DND-41 (cell line): ENCODE measurements at regions not wholly inside any gene's neighbourhood (a gene's known extent, or its start where the extent isn't known, plus 50 kb on each side); places are given as distances from the start of the nearest gene placed in this dataset.

Source experiments
- ATAC-seq: fragments of 200-7000 bp; cut with Tn5 transposase; 3 replicates; pipeline ENCODE4 v1.9.1; 2021; ENCODE audit warnings: low read depth; ENCODE audit not compliant: insufficient read depth
- DNase-seq: peaks from one replicate; pipeline ENCODE4 v3.0.0-alpha.2; 2020
- H2AFZ ChIP-seq: 2 replicates; pipeline ENCODE4 v1.6.0; 2012; ENCODE audit warnings: low read depth, low read length
- H3K27ac ChIP-seq: 2 replicates; pipeline ENCODE4 v1.5.1; 2012; ENCODE audit warnings: low read length, inconsistent platforms
- H3K27me3 ChIP-seq: fragments of 200-600 bp; sonication (generic); 2 replicates; pipeline ENCODE4 v1.6.0; 2012; ENCODE audit warnings: low read length, mild to moderate bottlenecking, inconsistent platforms; ENCODE audit not compliant: insufficient read depth, poor library complexity
- H3K36me3 ChIP-seq: 2 replicates; pipeline ENCODE4 v1.5.1; 2012; ENCODE audit warnings: low read length, inconsistent platforms; ENCODE audit not compliant: insufficient read depth
- H3K4me1 ChIP-seq: 2 replicates; pipeline ENCODE4 v1.5.1; 2012; ENCODE audit warnings: mild to moderate bottlenecking, low read length; ENCODE audit not compliant: insufficient read depth
- H3K4me2 ChIP-seq: 2 replicates; pipeline ENCODE4 v1.6.0; 2012; ENCODE audit warnings: mild to moderate bottlenecking, moderate library complexity, low read length, inconsistent platforms; ENCODE audit not compliant: insufficient read depth
- H3K4me3 ChIP-seq, 2 experiments: fragments of 200-600 bp in 1 of 2; shearing (Covaris generic) in 1 of 2; 2 replicates each; pipeline ENCODE4 v1.5.1; 2012 to 2016; ENCODE audit warnings: inconsistent platforms in 2 of 2, low read length in 2 of 2, mild to moderate bottlenecking in 2 of 2, low read depth in 1 of 2, moderate library complexity in 1 of 2
- H3K79me2 ChIP-seq: 2 replicates; pipeline ENCODE4 v1.6.0; 2012; ENCODE audit warnings: low read length, inconsistent platforms; ENCODE audit not compliant: insufficient read depth
- H3K9ac ChIP-seq: 2 replicates; pipeline ENCODE4 v1.6.0; 2012; ENCODE audit warnings: low read depth, mild to moderate bottlenecking, inconsistent platforms, low read length, moderate library complexity
- H3K9me3 ChIP-seq: 2 replicates; pipeline ENCODE4 v1.5.1; 2012; ENCODE audit warnings: low read length, moderate library complexity, mild to moderate bottlenecking, inconsistent platforms; ENCODE audit not compliant: insufficient read depth, severe bottlenecking
- H4K20me1 ChIP-seq: 2 replicates; pipeline ENCODE4 v1.6.0; 2012; ENCODE audit warnings: low read length; ENCODE audit not compliant: insufficient read depth
- EZH2 ChIP-seq: IDR thresholded peaks from 3 replicates; pipeline ENCODE4 v1.6.1; 2012; ENCODE audit warnings: borderline replicate concordance, low read depth, mild to moderate bottlenecking, moderate library complexity, low read length, inconsistent platforms; ENCODE audit not compliant: severe bottlenecking
- TF ChIP-seq, protein P1 (sequence below): IDR thresholded peaks from 2 replicates; pipeline ENCODE4 v1.5.1; 2012; ENCODE audit warnings: borderline replicate concordance, low read length, moderate library complexity, mild to moderate bottlenecking; ENCODE audit not compliant: poor library complexity, severe bottlenecking; ENCODE audit errors: extremely low read depth

DNA sequence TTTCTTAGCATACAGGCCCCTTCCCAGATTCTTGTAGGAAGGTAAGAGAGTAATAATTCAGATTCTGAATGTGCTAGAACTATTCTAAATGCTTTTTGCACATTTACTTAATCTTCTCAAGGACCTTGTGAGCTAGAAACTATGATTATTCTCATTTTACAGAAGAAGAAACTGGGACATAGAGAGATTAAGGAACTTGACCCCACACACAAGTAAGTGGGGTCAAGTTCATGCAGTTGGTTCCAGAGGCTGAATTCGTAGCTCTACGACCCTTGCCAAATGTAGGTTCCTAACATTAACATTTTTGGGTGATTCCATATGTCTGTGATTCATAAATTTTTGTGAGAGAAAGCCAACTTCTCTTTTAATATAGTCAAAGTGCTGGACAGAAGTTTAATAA lies 238.1 kb downstream of the LACC1 start:
- H2AFZ ChIP-seq, result peak overlapping the region; percentile 49
- no peaks in the 10 kb centered on the region for H3K9me3 ChIP-seq
- ATAC-seq, result no peak
- H3K9ac ChIP-seq, result peak overlapping the region; percentile 46
- no peaks in the 10 kb centered on the region for H3K36me3 ChIP-seq
- H3K4me3 ChIP-seq, result no peak overlapping the region; a peak in 1 of 4 replicates
- TF ChIP-seq, protein P1, sequence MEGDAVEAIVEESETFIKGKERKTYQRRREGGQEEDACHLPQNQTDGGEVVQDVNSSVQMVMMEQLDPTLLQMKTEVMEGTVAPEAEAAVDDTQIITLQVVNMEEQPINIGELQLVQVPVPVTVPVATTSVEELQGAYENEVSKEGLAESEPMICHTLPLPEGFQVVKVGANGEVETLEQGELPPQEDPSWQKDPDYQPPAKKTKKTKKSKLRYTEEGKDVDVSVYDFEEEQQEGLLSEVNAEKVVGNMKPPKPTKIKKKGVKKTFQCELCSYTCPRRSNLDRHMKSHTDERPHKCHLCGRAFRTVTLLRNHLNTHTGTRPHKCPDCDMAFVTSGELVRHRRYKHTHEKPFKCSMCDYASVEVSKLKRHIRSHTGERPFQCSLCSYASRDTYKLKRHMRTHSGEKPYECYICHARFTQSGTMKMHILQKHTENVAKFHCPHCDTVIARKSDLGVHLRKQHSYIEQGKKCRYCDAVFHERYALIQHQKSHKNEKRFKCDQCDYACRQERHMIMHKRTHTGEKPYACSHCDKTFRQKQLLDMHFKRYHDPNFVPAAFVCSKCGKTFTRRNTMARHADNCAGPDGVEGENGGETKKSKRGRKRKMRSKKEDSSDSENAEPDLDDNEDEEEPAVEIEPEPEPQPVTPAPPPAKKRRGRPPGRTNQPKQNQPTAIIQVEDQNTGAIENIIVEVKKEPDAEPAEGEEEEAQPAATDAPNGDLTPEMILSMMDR, result no peak
- no peak for TF ChIP-seq EZH2
- H3K27ac ChIP-seq, result peak overlapping the region; percentile 88
- no peaks in the 10 kb centered on the region for H4K20me1 ChIP-seq
- peak overlapping the region; percentile 57; the same call in 1 of the 2 replicates for H3K4me2 ChIP-seq
- H3K4me1 ChIP-seq, result peaks cover 28% of the 10 kb centered on the region
- no peak for DNase-seq
- no peaks in the 10 kb centered on the region for H3K79me2 ChIP-seq
- H3K27me3 ChIP-seq, result no peaks in the 10 kb centered on the region

GRCh38 chr13:44118881-44119280 lies 239.2 kb downstream of the LACC1 start:
- H2AFZ ChIP-seq, result no peak overlapping the region
- H3K79me2 ChIP-seq, result no peaks in the 10 kb centered on the region
- H3K4me2 ChIP-seq, result no peak overlapping the region
- ATAC-seq, result no peak
- H3K9ac ChIP-seq, result no peak overlapping the region
- no peaks in the 10 kb centered on the region for H3K36me3 ChIP-seq
- H3K9me3 ChIP-seq, result peaks cover 5% of the 10 kb centered on the region
- H4K20me1 ChIP-seq, result no peaks in the 10 kb centered on the region
- no peak overlapping the region for H3K27ac ChIP-seq
- DNase-seq, result no peak
- no peak for TF ChIP-seq EZH2
- TF ChIP-seq, protein P1, result no peak
- no peak overlapping the region for H3K4me3 ChIP-seq
- peaks cover 28% of the 10 kb centered on the region for H3K4me1 ChIP-seq
- H3K27me3 ChIP-seq, result no peaks in the 10 kb centered on the region

- DNase-seq, result no peak
- Histone ChIP-seq H3K4me3 (no peak overlapping the region), H3K27me3 (no peaks in the 10 kb centered on the region), H3K79me2 (no peaks in the 10 kb centered on the region), H3K4me1 (peaks cover 28% of the 10 kb centered on the region), H3K9me3 (peaks cover 5% of the 10 kb centered on the region), H3K9ac (no peak overlapping the region), H3K36me3 (no peaks in the 10 kb centered on the region), H2AFZ (no peak overlapping the region), H4K20me1 (no peaks in the 10 kb centered on the region), H3K4me2 (no peak overlapping the region), H3K27ac (no peak overlapping the region)
- no peak for ATAC-seq
- no peak for TF ChIP-seq EZH2
Observed at GRCh38 chr13:44120043-44120442, 240.3 kb downstream of the LACC1 start.

DNA sequence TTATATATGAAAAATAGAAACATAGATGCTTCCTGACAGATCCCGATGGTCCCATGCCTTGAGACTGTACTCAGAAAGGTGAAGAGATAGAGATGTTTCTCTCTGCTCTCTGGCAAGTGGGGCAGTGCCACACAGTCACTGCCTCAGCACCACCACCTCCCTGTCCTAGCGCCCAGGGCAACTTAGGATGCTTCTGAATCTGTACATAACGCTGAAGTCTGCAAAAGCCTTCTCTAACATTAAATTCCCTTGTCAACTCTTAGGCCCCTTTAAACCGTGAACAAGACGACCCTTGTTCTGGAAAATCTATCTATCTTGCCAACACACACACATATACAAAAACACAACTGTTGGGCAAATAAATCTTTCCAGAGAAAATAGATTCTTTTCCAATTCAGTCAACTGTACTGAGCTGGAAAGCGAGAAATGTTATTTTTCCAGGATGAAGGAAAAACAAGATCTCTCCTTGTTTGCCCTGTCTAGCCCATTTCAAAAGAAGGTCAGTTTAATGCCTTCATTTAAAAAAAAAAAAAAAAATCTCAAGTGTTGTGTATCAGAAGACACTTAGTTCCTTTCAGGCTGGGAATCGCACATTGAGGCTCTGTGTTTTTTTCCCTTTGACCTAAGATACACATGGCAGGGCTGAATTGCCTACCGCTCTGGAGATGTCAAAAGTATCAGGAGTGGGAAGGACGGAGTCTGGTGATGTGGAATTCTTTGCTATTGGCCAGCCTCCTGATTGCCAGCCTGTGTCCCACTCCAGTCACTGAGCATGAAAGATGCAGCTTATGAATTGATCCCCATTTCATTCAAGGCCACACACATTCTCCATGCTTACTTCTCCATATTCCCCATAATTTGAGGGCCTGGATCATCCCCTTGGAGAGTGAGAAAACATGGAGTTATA lies 241.4 kb downstream of the LACC1 start:
- Histone ChIP-seq H3K36me3 (no peaks in the 10 kb centered on the region), H3K27ac (no peak overlapping the region), H3K79me2 (no peaks in the 10 kb centered on the region), H3K4me1 (peaks cover 22% of the 10 kb centered on the region), H3K9ac (no peak overlapping the region), H3K27me3 (no peaks in the 10 kb centered on the region), H2AFZ (no peak overlapping the region), H3K9me3 (peaks cover 5% of the 10 kb centered on the region), H3K4me3 (no peak overlapping the region), H3K4me2 (no peak overlapping the region), H4K20me1 (no peaks in the 10 kb centered on the region)
- no peak for ATAC-seq
- DNase-seq, result no peak
- TF ChIP-seq, protein P1, result no peak
- no peak for TF ChIP-seq EZH2
